CD4-positive, alpha-beta memory T cell (primary cell): ENCODE measurements at regions not wholly inside any gene's neighbourhood (a gene's known extent, or its start where the extent isn't known, plus 50 kb on each side); places are given as distances from the start of the nearest gene placed in this dataset.

ENCODE experiments used
- CTCF ChIA-PET: fragments of 350-600 bp; sonication (Branson Sonifier 250); formaldehyde crosslinking; loops from one replicate; lab custom pipeline; 2021; ENCODE audit warnings: inconsistent platforms; ENCODE audit not compliant: partially characterized antibody; lab: Charles Lee
- POLR2A ChIA-PET: fragments of 350-600 bp; sonication (Branson Sonifier 250); formaldehyde crosslinking; loops from one replicate; lab custom pipeline; 2021; ENCODE audit not compliant: partially characterized antibody; lab: Charles Lee
- DNase-seq, 5 donors: peaks; one replicate each; pipeline versions ENCODE4 v3.0.0 to v3.0.0-alpha.2; 2020 to 2022; ENCODE audit warnings: mixed read lengths in 1 of 5
- H3K27ac ChIP-seq: one replicate; pipeline ENCODE4 v1.7.0; 2013; ENCODE audit warnings: low read depth, low read length
- H3K27me3 ChIP-seq: 2 replicates; pipeline ENCODE4 v1.7.0; 2013; ENCODE audit warnings: mild to moderate bottlenecking, low read length, moderate library complexity; ENCODE audit not compliant: insufficient read depth
- H3K36me3 ChIP-seq: 2 replicates; pipeline ENCODE4 v1.7.0; 2013; ENCODE audit warnings: mild to moderate bottlenecking, low read length, moderate library complexity; ENCODE audit not compliant: insufficient read depth
- H3K4me1 ChIP-seq: 2 replicates; pipeline ENCODE4 v1.7.0; 2013; ENCODE audit warnings: mild to moderate bottlenecking, low read length, moderate library complexity; ENCODE audit not compliant: insufficient read depth
- H3K4me3 ChIP-seq, 2 donors: one replicate each; pipeline ENCODE4 v1.7.0; 2013; ENCODE audit warnings: low read length in 2 of 2, mild to moderate bottlenecking in 1 of 2
- H3K9me3 ChIP-seq, 2 donors: one replicate each; pipeline ENCODE4 v1.7.0; 2013; ENCODE audit warnings: low read length in 2 of 2, control low read depth in 1 of 2; ENCODE audit not compliant: control insufficient read depth in 1 of 2
- H3K27ac Mint-ChIP-seq, 7 donors: one replicate each; pipeline ENCODE4 v1.8.0; 2020 to 2021; ENCODE audit warnings: mixed read lengths in 7 of 7, mild to moderate bottlenecking in 6 of 7, inconsistent platforms in 3 of 7, moderate library complexity in 3 of 7
- H3K27me3 Mint-ChIP-seq, 2 donors: one replicate each; pipeline ENCODE4 v1.8.0; 2020 to 2021; ENCODE audit warnings: mixed read lengths in 2 of 2
- H3K36me3 Mint-ChIP-seq, 2 donors: one replicate each; pipeline ENCODE4 v1.8.0; 2020 to 2021; ENCODE audit warnings: mixed read lengths in 2 of 2, inconsistent platforms in 1 of 2, mild to moderate bottlenecking in 1 of 2
- H3K4me1 Mint-ChIP-seq, 4 donors: one replicate each; pipeline ENCODE4 v1.8.0; 2020 to 2021; ENCODE audit warnings: mixed read lengths in 4 of 4, mild to moderate bottlenecking in 1 of 4
- H3K4me3 Mint-ChIP-seq, 8 donors: one replicate each; pipeline ENCODE4 v1.8.0; 2020 to 2021; ENCODE audit warnings: mixed read lengths in 8 of 8, mild to moderate bottlenecking in 7 of 8, moderate library complexity in 6 of 8, inconsistent platforms in 3 of 8
- H3K9me3 Mint-ChIP-seq, 8 donors: one replicate each; pipeline ENCODE4 v1.8.0; 2020 to 2021; ENCODE audit warnings: mixed read lengths in 8 of 8, mild to moderate bottlenecking in 5 of 8, inconsistent platforms in 3 of 8, moderate library complexity in 1 of 8
- intact Hi-C: fragments of 100-400 bp; cut with micrococcal nuclease; formaldehyde crosslinking; loops from one replicate; pipeline ENCODE4 v1.15.1; 2023

- POLR2A ChIA-PET, result no interaction called here
- Histone ChIP-seq H3K9me3 (no peaks in the 10 kb centered on the region), H3K27me3 (no peaks in the 10 kb centered on the region), H3K36me3 (no peaks in the 10 kb centered on the region), H3K4me3 (no peak overlapping the region), H3K27ac (no peak overlapping the region), H3K4me1 (no peaks in the 10 kb centered on the region)
- DNase-seq, result no peak
- Mint-ChIP-seq H3K4me1 (no peaks in the 10 kb centered on the region), H3K27ac (no peak overlapping the region), H3K4me3 (no peak overlapping the region), H3K36me3 (no peaks in the 10 kb centered on the region), H3K9me3 (no peaks in the 10 kb centered on the region), H3K27me3 (peaks cover 0 to 4% of the 10 kb centered on the region in 2 donors)
- CTCF ChIA-PET, result interaction anchor here (1.4 kb wide), 1 partner anchor 113 kb away, joined by 4 read pairs; no protein-coding TSS in a partner anchor
- intact Hi-C loops, result no loop called here
These were observed 50.4 kb upstream of the CECR2 start for GRCh38 chr22:17318817-17319216.

GRCh38 chr22:17315310-17315709 is 54.0 kb upstream of the CECR2 start:
- Mint-ChIP-seq H3K4me3 (no peak overlapping the region), H3K27me3 (peaks cover 0 to 6% of the 10 kb centered on the region in 2 donors), H3K27ac (no peak overlapping the region), H3K4me1 (no peaks in the 10 kb centered on the region), H3K36me3 (no peaks in the 10 kb centered on the region), H3K9me3 (peaks cover 0 to 1% (median 0%) of the 10 kb centered on the region in 8 donors)
- H3K27me3 ChIP-seq, result no peaks in the 10 kb centered on the region
- intact Hi-C loops, result no loop called here
- POLR2A ChIA-PET, result no interaction called here
- no peaks in the 10 kb centered on the region for H3K4me1 ChIP-seq
- CTCF ChIA-PET, result no interaction called here
- no peak overlapping the region for H3K27ac ChIP-seq
- H3K4me3 ChIP-seq, result no peak overlapping the region
- no peaks in the 10 kb centered on the region for H3K9me3 ChIP-seq
- no peak for DNase-seq
- no peaks in the 10 kb centered on the region for H3K36me3 ChIP-seq

DNA sequence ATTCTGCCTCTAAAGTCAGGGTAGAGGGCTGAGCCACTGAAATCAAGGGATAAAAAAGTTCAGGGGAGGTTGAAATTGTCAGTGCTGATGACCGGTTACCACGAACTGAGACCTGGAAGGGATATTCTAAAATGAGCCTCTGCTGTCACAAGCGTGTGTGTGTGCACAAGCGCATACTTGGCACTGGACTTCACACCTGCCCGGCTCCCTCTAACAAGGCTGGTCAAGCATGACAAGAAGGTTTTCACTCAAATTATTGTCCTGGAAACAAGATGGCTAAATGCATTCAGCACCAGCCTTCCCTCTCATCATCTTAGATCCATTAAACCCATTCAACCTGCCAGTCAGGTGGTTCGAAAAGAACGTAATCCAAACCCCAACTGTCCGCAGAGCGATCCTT is 54.8 kb upstream of the CECR2 start:
- POLR2A ChIA-PET, result no interaction called here

GRCh38 chr22:17313626-17314025 is 55.6 kb upstream of the CECR2 start:
- ChIA-PET POLR2A (no interaction called here), CTCF (interaction anchor here (1.3 kb wide), 1 partner anchor 142 kb away, joined by 3 read pairs; no protein-coding TSS in a partner anchor)
- Histone ChIP-seq H3K4me3 (no peak overlapping the region), H3K4me1 (no peaks in the 10 kb centered on the region), H3K9me3 (no peaks in the 10 kb centered on the region), H3K27me3 (no peaks in the 10 kb centered on the region), H3K27ac (no peak overlapping the region), H3K36me3 (no peaks in the 10 kb centered on the region)
- Mint-ChIP-seq H3K4me1 (no peaks in the 10 kb centered on the region), H3K4me3 (no peak overlapping the region), H3K36me3 (no peaks in the 10 kb centered on the region), H3K9me3 (peaks cover 0 to 1% (median 0%) of the 10 kb centered on the region in 8 donors), H3K27ac (no peak overlapping the region), H3K27me3 (peaks cover 0 to 6% of the 10 kb centered on the region in 2 donors)
- no peak for DNase-seq
- intact Hi-C loops, result no loop called here

More for the DNA sequence above, 54.8 kb upstream of the CECR2 start:
- intact Hi-C loops, result no loop called here
- Histone ChIP-seq H3K4me3 (no peak overlapping the region), H3K9me3 (no peaks in the 10 kb centered on the region), H3K4me1 (no peaks in the 10 kb centered on the region), H3K27me3 (no peaks in the 10 kb centered on the region), H3K27ac (no peak overlapping the region), H3K36me3 (no peaks in the 10 kb centered on the region)
- DNase-seq, result no peak
- Mint-ChIP-seq H3K36me3 (no peaks in the 10 kb centered on the region), H3K4me3 (no peak overlapping the region), H3K27me3 (peaks cover 0 to 6% of the 10 kb centered on the region in 2 donors), H3K27ac (no peak overlapping the region), H3K4me1 (no peaks in the 10 kb centered on the region), H3K9me3 (peaks cover 0 to 1% (median 0%) of the 10 kb centered on the region in 8 donors)
- CTCF ChIA-PET, result interaction anchor here (1.3 kb wide), 1 partner anchor 143 kb away, joined by 3 read pairs; no protein-coding TSS in a partner anchor

DNA sequence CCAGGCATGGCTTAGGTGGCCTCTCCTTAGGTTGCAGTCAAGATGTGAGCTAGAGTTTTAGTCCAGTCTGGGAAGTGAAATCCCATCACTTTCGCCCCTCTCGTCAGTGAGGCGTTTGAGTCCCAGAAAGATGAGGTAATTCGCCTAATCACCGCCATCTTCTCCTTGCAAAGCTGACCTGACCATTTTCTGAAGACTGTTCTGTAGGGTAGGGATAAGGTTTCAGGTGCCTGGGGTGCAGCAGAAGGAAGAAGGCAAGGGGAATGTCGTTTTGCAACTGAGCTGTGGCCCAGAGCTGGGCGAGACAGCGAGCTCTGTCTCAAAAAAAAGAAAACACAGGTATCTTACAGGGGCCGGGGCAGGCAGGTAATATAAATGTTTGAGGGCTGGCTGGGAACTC is 61.7 kb upstream of the CECR2 start:
- Mint-ChIP-seq H3K4me1 (peaks cover 16 to 26% (median 19%) of the 10 kb centered on the region in 4 donors), H3K9me3 (peaks cover 0 to 1% (median 0%) of the 10 kb centered on the region in 8 donors), H3K27me3 (no peaks in the 10 kb centered on the region), H3K36me3 (no peaks in the 10 kb centered on the region), H3K4me3 (no peak overlapping the region), H3K27ac (peak overlapping the region in 3 of 7 donors; percentile 13 to 70 (median 62))
- H3K9me3 ChIP-seq, result no peaks in the 10 kb centered on the region
- H3K36me3 ChIP-seq, result no peaks in the 10 kb centered on the region
- ChIA-PET CTCF (no interaction called here), POLR2A (interaction anchor here (0.9 kb wide), 1 partner anchor 41 kb away, joined by 3 read pairs; no protein-coding TSS in a partner anchor)
- H3K27me3 ChIP-seq, result no peaks in the 10 kb centered on the region
- H3K4me1 ChIP-seq, result peaks cover 16% of the 10 kb centered on the region
- H3K27ac ChIP-seq, result no peak overlapping the region
- no peak for DNase-seq
- no peak overlapping the region for H3K4me3 ChIP-seq
- intact Hi-C loops, result no loop called here

- Mint-ChIP-seq H3K27me3 (no peaks in the 10 kb centered on the region), H3K4me1 (peaks cover 16 to 26% (median 19%) of the 10 kb centered on the region in 4 donors), H3K27ac (peak overlapping the region in 5 of 7 donors; percentile 25 to 88 (median 55)), H3K36me3 (no peaks in the 10 kb centered on the region), H3K9me3 (peaks cover 0 to 2% (median 0%) of the 10 kb centered on the region in 8 donors), H3K4me3 (no peak overlapping the region)
- H3K27ac ChIP-seq, result no peak overlapping the region
- no peak for DNase-seq
- no peaks in the 10 kb centered on the region for H3K27me3 ChIP-seq
- H3K4me1 ChIP-seq, result peaks cover 16% of the 10 kb centered on the region
- intact Hi-C loops, result no loop called here
- no peaks in the 10 kb centered on the region for H3K36me3 ChIP-seq
- H3K4me3 ChIP-seq, result no peak overlapping the region
- ChIA-PET POLR2A (interaction anchor here (0.6 kb wide), 1 partner anchor 104 kb away, joined by 3 read pairs; no protein-coding TSS in a partner anchor), CTCF (interaction anchor here (1.3 kb wide), 1 partner anchor 133 kb away, joined by 3 read pairs; no protein-coding TSS in a partner anchor)
- no peaks in the 10 kb centered on the region for H3K9me3 ChIP-seq
These were observed 64.2 kb upstream of the CECR2 start for GRCh38 chr22:17305076-17305475.

DNA sequence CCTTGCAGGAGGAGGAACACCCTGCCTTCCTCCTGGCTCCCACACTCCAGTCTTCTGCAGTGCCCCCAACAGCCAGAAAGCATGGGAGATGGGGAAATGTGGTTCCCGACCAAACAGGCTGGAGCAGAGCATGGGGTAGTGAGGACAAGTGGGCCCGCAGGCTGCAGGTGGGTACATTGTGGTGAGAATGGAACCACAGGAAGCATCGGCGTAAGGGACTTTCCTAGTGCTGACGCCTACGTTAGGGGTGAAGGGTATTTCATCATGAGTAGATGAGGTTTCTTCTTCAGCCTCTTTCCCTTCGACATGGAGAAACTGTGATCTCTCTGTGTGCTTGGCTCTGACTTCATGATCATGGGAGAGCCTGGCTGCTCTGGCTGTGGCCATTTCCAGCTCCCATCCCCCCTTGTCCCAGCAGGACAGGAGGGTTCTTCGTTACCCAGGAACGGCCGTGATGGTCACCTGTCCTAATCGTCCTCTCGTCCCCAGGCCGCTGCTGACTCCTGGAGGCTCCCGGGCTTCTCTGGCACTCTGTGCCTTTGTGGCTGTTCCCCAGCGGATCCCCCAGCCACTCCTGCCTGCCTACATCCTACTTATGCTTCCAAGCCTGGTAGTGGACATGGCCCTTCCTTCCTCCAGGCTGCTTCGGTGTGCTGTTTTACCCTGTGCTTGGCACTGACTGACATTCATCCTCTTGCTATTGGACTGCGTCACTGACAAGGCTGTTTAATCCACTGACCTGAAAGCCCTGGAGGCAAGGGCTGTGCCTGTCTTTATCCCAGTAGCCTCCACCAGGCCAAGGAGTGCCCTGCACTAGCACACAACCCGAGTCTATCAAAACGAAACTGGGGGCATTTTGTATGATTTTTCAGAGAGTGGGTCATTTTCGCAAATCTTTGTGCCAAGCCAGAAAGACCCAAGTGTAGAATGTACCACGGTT is 65.2 kb upstream of the CECR2 start:
- H3K36me3 ChIP-seq, result no peaks in the 10 kb centered on the region
- DNase-seq, result peak; percentile 68 to 80 (median 72)
- Mint-ChIP-seq H3K4me3 (peak overlapping the region; percentile 18 to 77 (median 68)), H3K27me3 (no peaks in the 10 kb centered on the region), H3K9me3 (peaks cover 0 to 4% (median 0%) of the 10 kb centered on the region in 8 donors), H3K4me1 (peaks cover 16 to 26% (median 19%) of the 10 kb centered on the region in 4 donors), H3K36me3 (no peaks in the 10 kb centered on the region), H3K27ac (peak overlapping the region; percentile 76 to 97 (median 96))
- peaks cover 16% of the 10 kb centered on the region for H3K4me1 ChIP-seq
- no peaks in the 10 kb centered on the region for H3K9me3 ChIP-seq
- POLR2A ChIA-PET, result no interaction called here
- H3K27me3 ChIP-seq, result no peaks in the 10 kb centered on the region
- peak overlapping the region; percentile 40 for H3K27ac ChIP-seq
- H3K4me3 ChIP-seq, result peak overlapping the region in 1 of 2 donors; percentile 30
- CTCF ChIA-PET, result no interaction called here
- intact Hi-C loops, result no loop called here
